ENCODE measurements at regions not wholly inside any gene's neighbourhood (a gene's known extent, or its start where the extent isn't known, plus 50 kb on each side); places are given as distances from the start of the nearest gene placed in this dataset.

DNA sequence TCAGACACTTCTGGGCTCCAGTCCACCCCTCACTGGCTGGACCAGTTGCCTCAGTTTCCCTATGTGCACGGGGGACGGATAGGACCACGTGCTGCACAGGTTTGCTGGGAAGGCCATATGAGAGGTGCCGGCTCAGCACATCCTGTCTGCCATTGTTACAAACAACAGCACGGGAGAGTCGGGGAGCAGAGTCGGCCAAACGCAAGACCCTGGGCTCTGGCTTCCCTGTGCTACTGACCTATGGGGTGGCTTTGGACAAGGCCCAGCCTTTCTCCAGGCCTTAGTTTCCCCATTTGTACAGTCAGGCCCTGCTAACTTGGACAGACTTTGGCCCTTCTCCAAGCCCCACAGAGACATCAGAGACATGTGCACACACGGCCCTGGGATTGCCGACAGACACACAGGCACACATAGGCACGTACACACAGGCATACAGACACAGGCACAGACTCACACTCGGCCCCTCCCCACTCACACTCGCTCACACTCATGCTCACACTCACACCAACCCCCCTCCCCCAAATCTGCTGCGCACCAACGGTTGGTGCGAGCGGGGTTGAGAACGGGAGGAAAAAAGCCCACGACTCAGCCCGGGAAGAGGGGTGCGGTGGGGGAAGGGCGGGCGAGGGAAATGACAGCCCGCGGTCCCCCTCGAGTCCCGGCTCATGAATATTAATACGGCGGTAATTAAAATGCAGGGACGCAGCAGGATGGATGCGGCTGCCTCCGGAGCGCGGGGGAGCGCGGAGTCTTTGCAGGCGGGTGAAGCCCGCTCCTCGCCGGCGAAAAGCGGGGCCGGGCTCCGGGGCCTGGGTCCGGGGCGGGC, 133.0 kb downstream of the C9orf50 start:
- peak overlapping the region; percentile 23; the same call in 1 of the 2 replicates for H3K4me3 ChIP-seq (replicated peaks; ENCODE audit: low read depth, low read length)
- TF ChIP-seq, protein P1, sequence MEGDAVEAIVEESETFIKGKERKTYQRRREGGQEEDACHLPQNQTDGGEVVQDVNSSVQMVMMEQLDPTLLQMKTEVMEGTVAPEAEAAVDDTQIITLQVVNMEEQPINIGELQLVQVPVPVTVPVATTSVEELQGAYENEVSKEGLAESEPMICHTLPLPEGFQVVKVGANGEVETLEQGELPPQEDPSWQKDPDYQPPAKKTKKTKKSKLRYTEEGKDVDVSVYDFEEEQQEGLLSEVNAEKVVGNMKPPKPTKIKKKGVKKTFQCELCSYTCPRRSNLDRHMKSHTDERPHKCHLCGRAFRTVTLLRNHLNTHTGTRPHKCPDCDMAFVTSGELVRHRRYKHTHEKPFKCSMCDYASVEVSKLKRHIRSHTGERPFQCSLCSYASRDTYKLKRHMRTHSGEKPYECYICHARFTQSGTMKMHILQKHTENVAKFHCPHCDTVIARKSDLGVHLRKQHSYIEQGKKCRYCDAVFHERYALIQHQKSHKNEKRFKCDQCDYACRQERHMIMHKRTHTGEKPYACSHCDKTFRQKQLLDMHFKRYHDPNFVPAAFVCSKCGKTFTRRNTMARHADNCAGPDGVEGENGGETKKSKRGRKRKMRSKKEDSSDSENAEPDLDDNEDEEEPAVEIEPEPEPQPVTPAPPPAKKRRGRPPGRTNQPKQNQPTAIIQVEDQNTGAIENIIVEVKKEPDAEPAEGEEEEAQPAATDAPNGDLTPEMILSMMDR (IDR thresholded peaks at IDR 0.05; ENCODE audit: low read depth, low read length, missing control alignments): no peak
- DNase-seq (ENCODE audit: extremely low read depth, low read depth): no peak

DNA sequence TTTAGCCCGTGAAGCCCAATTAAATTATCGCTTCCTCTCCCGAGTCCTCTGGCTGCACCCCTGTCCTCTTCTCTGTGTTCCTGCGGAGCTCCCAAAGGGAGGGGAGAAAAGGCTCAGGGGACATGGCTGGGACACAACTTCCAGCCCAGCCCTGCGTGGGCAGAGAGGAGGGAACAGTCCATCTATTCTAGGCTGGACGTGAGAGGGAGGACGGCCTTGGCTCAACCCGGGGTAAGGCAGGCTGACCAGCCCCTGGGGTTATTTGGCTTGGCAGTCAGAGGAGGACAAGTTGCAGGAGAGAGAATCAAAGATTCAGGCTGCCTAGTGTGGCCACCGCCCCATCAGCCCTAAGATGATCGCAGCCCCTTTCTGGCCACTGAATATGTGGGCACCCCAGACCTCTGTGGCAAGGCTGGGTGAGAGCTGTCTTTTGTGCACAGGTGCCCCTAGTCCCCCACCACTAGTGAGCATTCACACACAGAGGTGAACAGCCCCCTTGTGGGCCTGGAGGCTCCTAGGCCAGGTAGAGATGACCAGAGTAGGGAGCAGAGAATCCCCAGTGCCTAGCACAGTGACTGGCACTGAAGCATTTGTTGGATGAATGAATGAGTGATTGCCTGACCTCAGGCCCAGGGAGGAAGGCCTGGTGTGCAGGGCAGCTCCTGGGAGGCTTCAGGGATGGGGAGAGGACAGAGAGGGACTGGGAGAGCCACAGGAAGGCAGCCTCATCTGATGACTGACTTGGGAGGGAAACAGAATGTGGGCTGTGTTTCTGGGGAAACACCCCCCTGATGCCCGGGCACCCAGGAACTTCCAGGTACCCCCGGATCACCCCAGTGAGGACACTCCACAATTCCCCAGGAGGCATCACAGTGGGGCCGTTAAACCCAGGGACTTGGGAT, 133.9 kb downstream of the C9orf50 start:
- TF ChIP-seq, protein P1 (IDR thresholded peaks at IDR 0.05; ENCODE audit: low read depth, low read length, missing control alignments): no peak
- DNase-seq (ENCODE audit: extremely low read depth, low read depth): no peak
- no peak overlapping the region for H3K4me3 ChIP-seq (replicated peaks; ENCODE audit: low read depth, low read length)

DNA sequence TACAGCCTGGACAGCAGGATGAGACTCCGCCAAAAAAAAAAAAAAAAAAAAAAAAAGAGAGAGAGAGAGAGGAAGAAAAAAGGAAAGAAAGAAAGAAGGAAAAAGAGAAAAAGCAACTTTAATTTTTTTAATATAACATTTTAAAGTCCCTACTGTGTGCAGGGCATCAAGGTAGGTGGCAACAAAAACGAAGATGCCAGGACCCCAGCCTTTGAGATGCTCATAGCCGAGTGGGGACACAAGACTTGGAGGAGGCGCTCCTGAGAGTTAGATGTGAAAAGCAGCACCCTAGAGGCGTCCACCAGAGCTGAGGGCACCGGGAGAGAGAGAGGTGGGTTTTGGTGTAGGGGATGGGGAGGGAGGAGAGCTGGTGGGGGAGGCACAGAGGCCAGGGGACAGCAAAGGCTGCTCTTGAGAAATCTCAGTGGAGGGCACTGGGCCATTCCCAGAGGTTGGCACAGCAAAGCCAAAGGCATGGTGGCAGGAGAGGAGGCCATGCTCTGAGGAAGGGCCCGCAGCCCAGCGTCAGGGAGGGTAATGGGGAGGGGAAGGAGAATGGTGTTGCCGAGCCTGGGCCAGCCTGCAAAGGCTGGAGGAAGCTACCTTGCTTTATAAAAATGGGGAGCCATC, 135.6 kb downstream of the C9orf50 start:
- DNase-seq (ENCODE audit: extremely low read depth, low read depth): no peak
- no peak overlapping the region for H3K4me3 ChIP-seq (replicated peaks; ENCODE audit: low read depth, low read length)
- TF ChIP-seq, protein P1 (IDR thresholded peaks at IDR 0.05; ENCODE audit: low read depth, low read length, missing control alignments): no peak

DNA sequence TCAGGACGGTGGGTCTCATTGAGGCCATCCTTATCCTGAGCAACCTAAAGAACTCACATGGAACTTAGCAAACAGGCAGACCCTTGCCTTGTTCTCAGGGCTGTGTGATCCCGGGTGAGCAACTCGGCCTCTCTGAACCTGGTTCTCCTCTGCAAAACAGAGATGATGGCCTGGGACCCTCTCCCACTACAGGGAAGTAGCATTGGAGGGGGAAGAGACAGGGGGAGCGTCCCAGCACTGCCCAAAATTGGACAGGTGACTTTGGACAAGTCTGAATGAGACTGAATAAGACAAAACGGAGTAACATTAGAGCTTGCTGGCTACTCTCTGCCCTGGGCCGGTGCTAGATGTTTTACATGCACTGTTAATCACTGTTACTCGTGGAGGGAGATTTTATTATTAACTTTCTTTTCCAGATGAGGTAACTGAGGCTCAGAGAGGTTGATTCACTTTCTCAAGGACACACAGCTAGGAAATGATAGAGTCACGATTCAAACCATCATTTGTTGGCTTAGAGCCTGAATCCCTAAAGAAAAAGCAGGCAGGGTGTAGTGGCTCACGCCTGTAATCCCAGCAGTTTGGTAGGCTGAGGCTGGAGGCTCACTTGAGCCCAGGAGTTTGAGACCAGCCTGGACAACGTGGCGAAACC, 136.4 kb downstream of the C9orf50 start:
- TF ChIP-seq, protein P1 (IDR thresholded peaks at IDR 0.05; ENCODE audit: low read depth, low read length, missing control alignments): no peak
- no peak overlapping the region for H3K4me3 ChIP-seq (replicated peaks; ENCODE audit: low read depth, low read length)
- DNase-seq (ENCODE audit: extremely low read depth, low read depth): no peak

DNA sequence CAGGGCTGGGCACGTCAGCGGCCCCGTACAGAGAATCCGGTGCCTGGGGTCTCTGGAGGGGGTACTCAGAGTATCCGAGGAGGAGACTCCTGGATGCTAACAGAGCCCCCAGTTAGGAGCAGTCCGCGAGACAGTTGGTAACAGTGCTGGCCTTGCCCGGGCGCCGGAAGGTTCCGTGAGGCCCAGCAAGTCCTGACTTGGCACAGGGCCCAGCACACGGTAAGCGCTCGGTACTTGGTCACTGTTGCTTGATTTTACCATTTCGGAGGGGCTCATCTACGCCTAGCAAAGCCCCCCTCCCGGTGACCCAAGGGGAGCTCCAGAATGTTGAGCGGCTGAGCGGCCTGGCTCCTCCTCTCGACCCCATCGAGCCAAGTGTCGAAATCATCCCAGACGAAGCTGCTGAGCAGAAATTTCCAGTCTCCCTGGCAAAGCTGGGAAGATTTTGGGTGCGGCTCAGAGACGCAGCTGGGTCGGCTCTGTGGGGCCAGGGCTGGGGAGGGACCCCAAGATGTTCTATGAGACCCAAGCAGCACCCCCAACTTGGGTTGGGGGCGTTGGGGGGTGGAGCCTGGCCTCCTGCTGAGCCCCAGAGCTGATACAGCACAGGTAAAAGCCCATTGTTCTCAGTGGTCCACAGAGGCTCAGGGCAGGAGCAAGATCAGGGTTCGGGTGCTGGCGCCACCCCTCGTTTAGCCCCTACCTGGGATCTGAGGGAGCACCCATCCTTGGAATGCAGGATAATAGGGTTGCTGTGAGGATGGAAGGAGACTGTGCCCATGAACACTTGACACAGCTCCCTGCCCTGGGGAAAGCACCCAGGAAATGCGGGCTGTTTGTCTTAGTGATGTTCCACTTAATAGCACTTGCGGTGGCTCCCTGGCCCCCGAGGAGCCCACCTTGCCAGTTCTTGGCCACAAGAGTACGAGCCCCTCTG, 137.2 kb downstream of the C9orf50 start:
- TF ChIP-seq, protein P1 (IDR thresholded peaks at IDR 0.05; ENCODE audit: low read depth, low read length, missing control alignments): no peak
- no peak for DNase-seq (ENCODE audit: extremely low read depth, low read depth)
- H3K4me3 ChIP-seq (replicated peaks; ENCODE audit: low read depth, low read length): peak overlapping the region; percentile 14; the same call in 1 of the 2 replicates

Measured in HFF-Myc (cell line).